GM21737 (cell line): ENCODE measurements at regions not wholly inside any gene's neighbourhood (a gene's known extent, or its start where the extent isn't known, plus 50 kb on each side); places are given as distances from the start of the nearest gene placed in this dataset.
A peak's percentile ranks its signal among the peaks of the same experiment; 100 is the strongest.

Experiments
- ATAC-seq: cut with Tn5 transposase; IDR thresholded peaks from one replicate; pipeline ENCODE4 v1.9.1; 2021; ENCODE audit warnings: mild to moderate bottlenecking, moderate library complexity; ENCODE audit not compliant: unreplicated experiment

- ATAC-seq = peak; percentile 64
Measured at GRCh38 chr17:57174591-57174990, 81.7 kb upstream of the MSI2 start.

- ATAC-seq = no peak
Measured at GRCh38 chr17:57178839-57179238, 77.5 kb upstream of the MSI2 start.

GRCh38 chr17:57182621-57183020 is 73.7 kb upstream of the MSI2 start:
- ATAC-seq = no peak

- ATAC-seq = no peak
Measured at GRCh38 chr17:57186226-57187019, 69.9 kb upstream of the MSI2 start.

- ATAC-seq = no peak
Measured at GRCh38 chr17:57187391-57187790, 68.9 kb upstream of the MSI2 start.

- no peak for ATAC-seq
Measured at GRCh38 chr17:57195785-57196460, 60.4 kb upstream of the MSI2 start.

- ATAC-seq = no peak
Measured at GRCh38 chr17:57197466-57198071, 58.8 kb upstream of the MSI2 start.

GRCh38 chr17:57201481-57201880 is 54.8 kb upstream of the MSI2 start:
- no peak for ATAC-seq

GRCh38 chr17:57203040-57203439 is 53.3 kb upstream of the MSI2 start:
- ATAC-seq = no peak
